H9 (cell line): ENCODE measurements at regions not wholly inside any gene's neighbourhood (a gene's known extent, or its start where the extent isn't known, plus 50 kb on each side); places are given as distances from the start of the nearest gene placed in this dataset.

Experiments used
- DNase-seq: peaks from one replicate; pipeline ENCODE4 v3.0.0-alpha.2; 2017
- H2AFZ ChIP-seq: one replicate; pipeline ENCODE4 v1.6.1; 2013; ENCODE audit warnings: mild to moderate bottlenecking, low read length, control low read depth, moderate library complexity
- H2AK5ac ChIP-seq: 2 replicates; pipeline ENCODE4 v1.6.1; 2013; ENCODE audit warnings: low read length, control low read depth, mixed read lengths; ENCODE audit not compliant: insufficient read length
- H2BK120ac ChIP-seq: one replicate; pipeline ENCODE4 v1.6.1; 2013; ENCODE audit warnings: low read depth, mild to moderate bottlenecking, low read length, control low read depth, inconsistent platforms; ENCODE audit not compliant: poor library complexity, severe bottlenecking
- H2BK12ac ChIP-seq: 2 replicates; pipeline ENCODE4 v1.6.1; 2013; ENCODE audit warnings: low read length, control low read depth, mixed read lengths, low read depth; ENCODE audit not compliant: insufficient read length
- H2BK15ac ChIP-seq: 2 replicates; pipeline ENCODE4 v1.6.1; 2013; ENCODE audit warnings: low read depth, low read length, control low read depth
- H2BK20ac ChIP-seq: one replicate; pipeline ENCODE4 v1.6.1; 2013; ENCODE audit warnings: low read depth, mild to moderate bottlenecking, low read length, control low read depth, inconsistent platforms; ENCODE audit not compliant: poor library complexity, severe bottlenecking
- H2BK5ac ChIP-seq: 2 replicates; pipeline ENCODE4 v1.6.1; 2013; ENCODE audit warnings: low read length, control low read depth, mixed read lengths; ENCODE audit not compliant: insufficient read length
- H3K14ac ChIP-seq: 2 replicates; pipeline ENCODE4 v1.6.1; 2013; ENCODE audit warnings: low read length, control low read depth; ENCODE audit not compliant: insufficient read depth
- H3K18ac ChIP-seq: 2 replicates; pipeline ENCODE4 v1.6.1; 2013; ENCODE audit warnings: low read depth, mild to moderate bottlenecking, mixed read lengths, low read length, control low read depth; ENCODE audit not compliant: insufficient read length
- H3K23ac ChIP-seq: 2 replicates; pipeline ENCODE4 v1.6.1; 2013; ENCODE audit warnings: low read length, control low read depth, mixed read lengths, low read depth; ENCODE audit not compliant: insufficient read length
- H3K23me2 ChIP-seq: 2 replicates; pipeline ENCODE4 v1.6.1; 2013; ENCODE audit warnings: low read depth, mild to moderate bottlenecking, mixed read lengths, low read length, control low read depth; ENCODE audit not compliant: insufficient read length, poor library complexity, severe bottlenecking
- H3K27ac ChIP-seq: 2 replicates; pipeline ENCODE4 v1.5.1; 2013; ENCODE audit warnings: low read length, control low read depth, mixed read lengths, low read depth; ENCODE audit not compliant: insufficient read length
- H3K27me3 ChIP-seq: 2 replicates; pipeline ENCODE4 v1.6.1; 2013; ENCODE audit warnings: low read length, control low read depth, inconsistent platforms; ENCODE audit not compliant: insufficient read depth
- H3K4ac ChIP-seq: 2 replicates; pipeline ENCODE4 v1.6.1; 2013; ENCODE audit warnings: low read depth, mild to moderate bottlenecking, control low read depth, inconsistent platforms, low read length, moderate library complexity
- H3K4me1 ChIP-seq: 2 replicates; pipeline ENCODE4 v1.6.1; 2013; ENCODE audit warnings: low read length, control low read depth, inconsistent platforms; ENCODE audit not compliant: insufficient read depth
- H3K4me2 ChIP-seq: 2 replicates; pipeline ENCODE4 v1.6.1; 2013; ENCODE audit warnings: low read length, control low read depth, mixed read lengths; ENCODE audit not compliant: insufficient read length, insufficient read depth
- H3K56ac ChIP-seq: 2 replicates; pipeline ENCODE4 v1.6.1; 2013; ENCODE audit warnings: low read depth, mild to moderate bottlenecking, mixed read lengths, low read length, control low read depth; ENCODE audit not compliant: insufficient read length
- H3K79me1 ChIP-seq: 2 replicates; pipeline ENCODE4 v1.6.1; 2013; ENCODE audit warnings: low read depth, mild to moderate bottlenecking, moderate library complexity, low read length, control low read depth, inconsistent platforms; ENCODE audit not compliant: insufficient read depth, poor library complexity, severe bottlenecking
- H3K79me2 ChIP-seq: 2 replicates; pipeline ENCODE4 v1.6.1; 2013; ENCODE audit warnings: low read length, control low read depth, inconsistent platforms; ENCODE audit not compliant: insufficient read depth
- H3K9ac ChIP-seq: 2 replicates; pipeline ENCODE4 v1.6.1; 2013; ENCODE audit warnings: low read length, control low read depth, mixed read lengths; ENCODE audit not compliant: insufficient read length; ENCODE audit errors: extremely low read depth
- H3K9me3 ChIP-seq: one replicate; pipeline ENCODE4 v1.6.1; 2013; ENCODE audit warnings: low read depth, low read length, inconsistent platforms; ENCODE audit not compliant: control insufficient read depth
- H3T11ph ChIP-seq: one replicate; pipeline ENCODE4 v1.6.1; 2013; ENCODE audit warnings: mild to moderate bottlenecking, low read length, control low read depth, inconsistent platforms
- H4K20me1 ChIP-seq: one replicate; pipeline ENCODE4 v1.6.1; 2013; ENCODE audit not compliant: control insufficient read depth, insufficient read length, insufficient read depth
- H4K5ac ChIP-seq: 2 replicates; pipeline ENCODE4 v1.6.1; 2013; ENCODE audit warnings: low read depth, mild to moderate bottlenecking, mixed read lengths, low read length, control low read depth; ENCODE audit not compliant: insufficient read length
- H4K8ac ChIP-seq: replicated peaks from 2 replicates; pipeline ENCODE4 v1.6.1; 2013; ENCODE audit warnings: low read length, control low read depth, mixed read lengths, low read depth; ENCODE audit not compliant: insufficient read length
- H4K91ac ChIP-seq: 2 replicates; pipeline ENCODE4 v1.6.1; 2013; ENCODE audit warnings: low read depth, mild to moderate bottlenecking, moderate library complexity, mixed read lengths, low read length, control low read depth; ENCODE audit not compliant: insufficient read length
- H3K27ac Mint-ChIP-seq, 3 experiments: 2 replicates in 2 of 3; 3 replicates in 1 of 3; pipeline ENCODE4 v1.8.0; 2020 to 2021; ENCODE audit warnings: mixed read lengths in 3 of 3, mild to moderate bottlenecking in 1 of 3, moderate library complexity in 1 of 3
- H3K27me3 Mint-ChIP-seq: 2 replicates; pipeline ENCODE4 v1.8.0; 2021; ENCODE audit warnings: low read depth, mild to moderate bottlenecking, moderate library complexity, mixed read lengths
- H3K36me3 Mint-ChIP-seq, 3 experiments: 2 replicates in 2 of 3; 3 replicates in 1 of 3; pipeline ENCODE4 v1.8.0; 2020 to 2021; ENCODE audit warnings: low read depth in 3 of 3, mixed read lengths in 3 of 3; ENCODE audit not compliant: insufficient read depth in 1 of 3
- H3K4me1 Mint-ChIP-seq, 2 experiments: 2 replicates each; pipeline ENCODE4 v1.8.0; 2020; ENCODE audit warnings: mixed read lengths in 2 of 2
- H3K4me3 Mint-ChIP-seq, 2 experiments: 2 replicates in 1 of 2; 3 replicates in 1 of 2; pipeline ENCODE4 v1.8.0; 2020 to 2021; ENCODE audit warnings: mild to moderate bottlenecking in 2 of 2, mixed read lengths in 2 of 2, moderate library complexity in 1 of 2
- H3K9me3 Mint-ChIP-seq, 2 experiments: 2 replicates in 1 of 2; 3 replicates in 1 of 2; pipeline ENCODE4 v1.8.0; 2020; ENCODE audit warnings: mild to moderate bottlenecking in 2 of 2, mixed read lengths in 2 of 2, moderate library complexity in 1 of 2
- CTCF ChIP-seq: fragments of 200-600 bp; sonication (generic); conservative IDR thresholded peaks from 3 replicates; pipeline ENCODE4 v1.8.0; 2021; ENCODE audit warnings: antibody characterized with exemption, mild to moderate bottlenecking
- WGBS: extraction: QIAGEN DNeasy Blood & Tissue Kit; methylation state at CpG from one replicate; pipeline ENCODE4 v1.1.7; 2013; ENCODE audit warnings: missing lambda C conversion rate, low lambda C conversion rate, mixed read lengths; ENCODE audit not compliant: insufficient read length; ENCODE audit errors: extremely low coverage; 5-methylcytosine and 5-hydroxymethylcytosine counted together

- Mint-ChIP-seq H3K9me3 (peaks cover 41 to 43% of the 10 kb centered on the region in 2 experiments), H3K27me3 (no peaks in the 10 kb centered on the region; the same call in none of the 2 replicates), H3K4me3 (no peak overlapping the region), H3K27ac (no peak overlapping the region), H3K36me3 (0 out of 7 replicates have a peak, but pooled peaks cover 0 to 1% (median 0%) of the 10 kb centered on the region in 3 experiments), H3K4me1 (no peaks in the 10 kb centered on the region)
- Histone ChIP-seq H3K27ac (no peak overlapping the region), H3K23ac (no peak overlapping the region), H2AFZ (no peak overlapping the region), H3K79me2 (no peaks in the 10 kb centered on the region), H4K20me1 (no peaks in the 10 kb centered on the region), H3K56ac (no peak overlapping the region), H2BK5ac (no peak overlapping the region), H2AK5ac (no peak overlapping the region), H3K79me1 (no peaks in the 10 kb centered on the region), H3K14ac (no peak overlapping the region), H3K9ac (no peak overlapping the region), H3K4ac (no peak overlapping the region), H2BK15ac (no peak overlapping the region), H2BK20ac (no peak overlapping the region), H2BK12ac (no peak overlapping the region), H3T11ph (no peak overlapping the region), H4K5ac (no peak overlapping the region), H3K18ac (no peak overlapping the region), H2BK120ac (no peak overlapping the region), H3K23me2 (no peaks in the 10 kb centered on the region), H3K27me3 (no peaks in the 10 kb centered on the region), H3K9me3 (peaks cover 25% of the 10 kb centered on the region), H3K4me1 (no peaks in the 10 kb centered on the region), H4K8ac (no peak overlapping the region), H3K4me2 (no peak overlapping the region), H4K91ac (no peak overlapping the region)
- peak; percentile 59 for TF ChIP-seq CTCF
- DNase-seq, result peak; percentile 63
- no CpG with 5 or more reads among the region's 2 CpGs for WGBS
Observed at GRCh38 chrX:119181491-119181890, 53.9 kb upstream of the KIAA1210 start.
